GM18511 (cell line): ENCODE measurements at regions not wholly inside any gene's neighbourhood (a gene's known extent, or its start where the extent isn't known, plus 50 kb on each side); places are given as distances from the start of the nearest gene placed in this dataset.
"Not testable (repeated sequence)": the region's sequence is repeated elsewhere in the genome, so short reads cannot be mapped to it uniquely, and the experiment has no call there.

Experiments
- ATAC-seq: cut with Tn5 transposase; IDR thresholded peaks from one replicate; pipeline ENCODE4 v1.9.1; 2021; ENCODE audit warnings: mild to moderate bottlenecking, moderate library complexity; ENCODE audit not compliant: unreplicated experiment

DNA sequence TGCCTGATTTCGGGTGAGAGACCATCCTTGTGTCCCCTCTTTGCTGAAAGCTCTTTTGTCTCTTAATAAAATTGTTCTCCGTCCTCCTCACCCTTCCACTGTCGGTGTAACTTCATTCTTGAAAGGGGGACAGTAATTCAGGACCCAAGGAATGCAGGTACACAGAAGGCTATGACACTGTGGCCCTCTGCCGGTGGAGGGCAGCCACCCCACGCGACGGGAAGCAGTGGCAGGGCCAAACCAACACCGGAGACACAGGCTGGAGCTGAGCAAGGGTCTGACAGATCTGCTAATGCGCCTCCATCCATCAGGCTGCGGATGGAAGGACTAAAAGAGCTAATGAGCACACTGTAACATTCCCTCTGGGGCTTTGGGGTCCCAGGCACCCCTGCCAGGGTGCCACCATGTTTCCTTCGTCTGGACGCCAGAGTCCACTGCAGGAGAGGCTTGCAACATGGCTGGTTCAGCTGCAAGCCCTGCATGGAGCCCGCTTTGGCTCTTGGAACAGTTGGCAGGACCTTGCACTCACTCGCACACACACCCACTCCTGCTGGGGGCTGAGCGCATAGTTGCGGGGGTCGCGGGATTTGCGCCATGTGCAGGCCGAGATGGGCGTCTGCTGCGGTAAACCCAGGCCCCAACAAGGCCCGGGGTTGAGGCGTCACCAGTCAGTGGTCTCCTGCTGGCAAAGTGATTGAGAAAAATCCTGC lies 544.1 kb upstream of the CDH7 start:
- no peak for ATAC-seq

DNA sequence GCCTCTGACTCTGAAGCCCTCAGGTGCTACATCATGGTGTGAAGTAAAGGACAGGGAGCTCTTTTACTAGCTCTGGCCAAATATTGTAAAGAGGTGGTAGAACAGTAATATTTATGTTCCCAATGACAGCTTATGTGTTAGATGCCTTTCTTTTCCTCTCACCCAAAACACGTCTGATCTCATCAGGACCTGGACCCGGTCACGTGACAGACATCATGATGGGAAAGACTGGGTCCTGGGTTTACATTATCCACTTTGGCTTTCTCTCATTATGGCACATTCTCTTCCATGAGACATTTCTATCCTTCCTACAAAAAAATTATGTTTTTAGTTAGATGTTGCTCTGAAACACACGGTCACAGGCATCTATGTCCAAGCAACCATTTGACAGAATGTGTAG lies 548.7 kb upstream of the CDH7 start:
- no peak for ATAC-seq

DNA sequence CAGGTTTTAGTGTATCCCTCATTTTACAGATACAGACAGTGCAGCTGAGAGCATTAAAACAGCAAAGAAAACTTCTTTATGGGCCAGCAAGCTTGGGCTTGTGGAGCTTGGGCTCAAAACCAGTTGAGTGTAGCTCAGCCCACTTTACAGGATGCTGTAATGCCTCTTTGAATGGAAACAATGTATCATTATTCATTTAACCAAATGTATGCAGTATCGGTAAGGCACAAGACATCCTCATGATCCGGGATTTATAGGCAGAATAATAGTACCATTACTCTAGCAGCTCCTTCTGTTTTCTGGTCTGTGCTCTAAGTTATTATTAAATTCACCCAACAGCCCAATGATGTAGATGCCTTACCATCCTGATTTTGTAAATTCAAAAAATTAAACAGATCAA lies 575.1 kb upstream of the CDH7 start:
- ATAC-seq = no peak

DNA sequence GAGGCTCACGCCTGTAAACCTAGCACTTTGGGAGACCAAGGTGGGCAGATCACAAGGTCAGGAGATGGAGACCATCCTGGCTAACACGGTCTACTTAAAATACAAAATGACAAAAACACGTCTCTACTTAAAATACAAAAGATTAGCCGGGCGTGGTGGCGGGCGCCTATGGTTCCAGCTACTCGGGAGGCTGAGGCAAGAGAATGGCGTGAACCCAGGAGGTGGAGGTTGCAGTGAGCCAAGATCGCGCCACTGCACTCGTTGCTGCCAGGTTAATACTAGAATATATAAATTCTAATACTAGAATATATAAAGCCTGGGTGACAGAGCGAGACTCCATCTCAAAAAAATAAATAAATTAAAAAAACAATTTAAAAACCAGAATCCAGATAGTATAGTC lies 588.7 kb upstream of the CDH7 start:
- ATAC-seq = not testable (repeated sequence)

DNA sequence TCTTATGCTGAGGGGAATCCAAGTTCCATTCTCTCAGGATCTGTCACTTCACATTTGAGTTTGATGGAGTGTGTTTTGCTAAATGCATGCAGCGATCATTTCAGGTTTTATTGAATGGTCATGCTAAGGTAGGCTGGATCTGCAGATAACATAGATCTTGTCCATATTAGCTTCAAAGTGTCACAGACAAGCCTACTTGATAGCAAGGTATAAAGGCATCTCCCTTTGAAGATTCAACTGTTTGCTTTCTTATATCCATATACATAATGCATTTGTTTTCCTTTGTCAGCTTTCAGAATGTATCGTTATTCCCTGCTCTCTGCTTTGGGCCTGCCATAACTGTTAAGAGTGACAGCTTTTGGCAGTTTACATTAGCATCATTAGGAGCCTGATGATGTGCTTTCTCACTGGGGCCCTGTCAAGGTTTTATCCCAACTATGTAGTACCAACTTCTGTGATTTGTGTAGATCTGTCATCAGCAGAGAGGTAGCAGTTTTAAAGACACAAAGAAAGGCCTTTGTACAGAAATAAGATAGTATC lies 604.3 kb upstream of the CDH7 start:
- no peak for ATAC-seq

DNA sequence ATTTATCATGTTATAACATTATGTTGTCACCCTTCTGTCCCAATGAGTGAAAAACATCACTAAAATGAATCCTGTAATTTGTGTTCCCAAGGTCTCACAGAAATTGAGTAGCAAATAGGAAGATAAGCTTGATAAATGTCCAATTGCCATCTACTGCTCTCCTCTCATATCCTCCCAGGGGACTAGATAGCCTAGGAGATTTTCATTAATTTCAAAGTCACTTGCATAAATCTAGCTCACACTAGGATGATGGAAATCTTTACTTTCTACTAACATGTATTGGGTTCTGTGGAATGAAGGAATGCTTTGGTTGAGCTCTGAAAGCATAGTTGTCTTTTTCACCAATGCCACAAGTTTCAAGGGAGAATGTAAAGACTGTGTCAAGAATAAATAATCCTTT lies 605.5 kb upstream of the CDH7 start:
- no peak for ATAC-seq

DNA sequence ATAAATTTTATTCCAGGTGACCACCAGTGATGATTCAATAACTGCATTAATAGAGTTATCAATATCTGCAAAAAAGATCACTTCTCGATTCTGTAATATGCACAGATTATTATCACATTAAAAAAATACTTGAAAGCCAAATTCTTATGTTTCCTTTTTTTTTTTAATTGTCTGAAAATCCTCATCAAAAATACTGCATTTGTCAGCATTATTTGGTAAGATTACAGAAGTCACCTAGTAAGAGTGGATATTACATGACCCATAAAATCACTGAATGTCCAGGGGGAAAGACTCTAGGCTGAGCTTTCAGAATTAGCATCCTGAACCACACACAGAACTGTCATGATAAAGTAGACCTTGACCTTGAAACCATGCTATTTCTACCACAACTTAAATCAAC lies 617.2 kb upstream of the CDH7 start:
- no peak for ATAC-seq

DNA sequence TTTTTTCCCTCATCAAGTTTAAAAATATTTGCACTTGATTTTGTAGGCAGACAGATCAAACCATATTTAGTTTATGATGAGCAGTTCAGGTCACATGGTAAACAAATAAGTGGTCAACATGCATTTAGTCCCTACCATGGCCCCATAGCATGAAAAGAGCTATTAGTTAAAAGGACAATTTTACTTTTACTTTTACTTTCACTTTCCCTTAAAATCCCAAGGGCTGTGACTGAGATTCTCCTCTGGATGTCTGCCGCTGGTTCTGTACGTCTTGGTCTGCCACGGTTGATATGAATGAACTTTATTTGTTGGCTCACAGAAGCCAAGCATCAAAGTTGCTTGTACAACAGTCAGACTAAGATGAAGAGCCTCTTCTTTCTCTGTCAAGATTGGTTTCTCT lies 626.2 kb upstream of the CDH7 start:
- no peak for ATAC-seq

DNA sequence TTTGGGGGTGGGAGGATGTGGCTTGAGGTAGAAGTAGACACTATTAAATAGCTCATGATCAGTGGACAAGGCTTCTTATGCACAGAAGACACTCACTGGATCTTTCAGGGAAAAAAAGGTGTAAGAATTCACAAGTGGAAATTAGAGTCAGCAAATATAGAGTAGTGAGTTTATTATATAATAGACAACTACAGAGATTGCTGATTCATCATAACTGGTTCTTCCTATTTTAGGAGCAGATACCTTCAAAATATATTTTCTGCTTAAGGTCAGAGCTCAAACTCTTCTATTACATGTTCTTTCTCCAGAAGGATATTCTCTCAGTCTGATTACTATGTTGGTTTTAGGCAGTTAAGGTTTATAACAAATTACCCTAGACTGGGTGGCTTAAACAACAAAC lies 646.9 kb upstream of the CDH7 start:
- no peak for ATAC-seq

DNA sequence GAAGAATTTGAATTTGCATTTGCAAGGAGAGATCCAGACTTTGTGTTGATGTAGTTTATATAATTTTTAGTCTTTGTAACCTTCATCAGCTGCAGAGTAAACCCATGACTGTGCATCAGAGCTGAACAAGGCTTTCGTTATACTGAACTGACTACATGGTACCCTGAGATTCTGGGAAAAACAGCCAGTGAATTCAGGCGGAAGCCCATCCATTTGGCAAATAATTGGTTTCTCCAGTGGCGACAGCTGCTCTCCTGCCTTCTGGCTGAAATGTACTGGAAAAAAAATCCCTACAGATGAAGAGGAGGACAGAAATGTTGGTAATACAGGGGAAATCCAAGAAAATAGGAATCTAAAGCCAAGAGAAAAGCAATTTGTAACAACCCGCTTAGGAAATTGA lies 657.5 kb upstream of the CDH7 start:
- ATAC-seq = no peak

DNA sequence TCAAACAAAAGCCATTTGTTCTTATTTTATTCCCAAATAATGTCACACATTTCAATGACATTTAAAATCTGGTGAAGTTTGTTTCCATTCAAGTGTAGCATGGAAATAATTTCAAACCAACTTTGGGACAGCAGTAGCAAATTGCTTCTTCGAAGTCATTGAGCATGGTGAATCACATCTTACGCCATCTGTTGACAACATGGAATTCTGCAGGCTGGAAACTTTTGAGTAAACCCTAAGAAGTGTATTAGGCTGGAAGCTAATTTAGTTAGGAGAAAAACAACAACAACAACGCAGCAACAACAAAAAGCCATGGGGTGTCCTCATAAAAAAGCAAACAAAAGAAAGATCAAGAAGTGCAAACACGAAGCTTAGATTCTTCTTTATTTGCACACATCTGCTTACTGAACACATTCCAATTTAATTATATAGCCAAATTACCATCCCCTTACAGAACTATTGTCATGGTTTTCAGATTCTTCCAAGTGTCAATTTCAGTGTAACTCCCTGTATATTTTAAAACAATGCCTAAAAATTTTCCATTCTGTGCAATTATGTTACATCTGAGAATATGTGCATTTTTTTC lies 659.0 kb upstream of the CDH7 start:
- ATAC-seq = peak; percentile 79

DNA sequence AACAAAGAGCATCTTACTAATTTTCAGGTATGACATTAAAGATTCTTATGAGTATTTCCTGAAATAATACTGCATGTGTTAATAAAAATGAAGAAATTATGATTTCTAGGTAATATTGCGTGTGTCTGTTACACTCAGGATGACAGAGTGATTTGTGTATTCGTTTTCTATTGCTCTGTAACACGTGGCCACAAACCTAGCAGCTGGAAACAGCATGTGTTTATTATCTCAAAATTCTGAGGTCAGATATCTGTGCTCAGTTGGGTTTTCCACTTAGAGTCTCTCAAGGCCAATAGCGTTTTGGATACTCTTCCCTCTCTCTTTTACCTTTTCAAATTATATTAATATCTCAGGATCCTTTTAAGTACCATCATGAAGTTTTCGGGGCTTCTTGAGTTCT lies 667.9 kb upstream of the CDH7 start:
- ATAC-seq = no peak

DNA sequence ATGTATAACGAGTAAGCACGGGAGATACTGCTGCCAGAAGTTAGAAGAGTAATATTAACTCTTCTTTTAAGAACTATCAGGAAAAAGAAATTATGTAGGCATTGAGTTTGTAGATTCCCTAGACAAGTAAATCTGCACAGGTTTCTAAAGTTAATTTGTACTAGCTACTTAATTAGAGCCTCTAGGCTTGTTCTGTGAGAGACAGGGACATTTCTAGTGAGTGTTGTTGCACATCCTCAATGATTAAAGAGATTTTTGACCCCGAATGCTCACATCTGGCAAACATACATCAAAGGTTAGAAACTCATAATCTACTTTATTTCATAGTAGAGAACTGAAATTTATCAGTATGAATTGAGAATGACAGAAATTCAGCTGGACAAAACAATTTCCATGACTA lies 669.0 kb upstream of the CDH7 start:
- ATAC-seq = no peak

DNA sequence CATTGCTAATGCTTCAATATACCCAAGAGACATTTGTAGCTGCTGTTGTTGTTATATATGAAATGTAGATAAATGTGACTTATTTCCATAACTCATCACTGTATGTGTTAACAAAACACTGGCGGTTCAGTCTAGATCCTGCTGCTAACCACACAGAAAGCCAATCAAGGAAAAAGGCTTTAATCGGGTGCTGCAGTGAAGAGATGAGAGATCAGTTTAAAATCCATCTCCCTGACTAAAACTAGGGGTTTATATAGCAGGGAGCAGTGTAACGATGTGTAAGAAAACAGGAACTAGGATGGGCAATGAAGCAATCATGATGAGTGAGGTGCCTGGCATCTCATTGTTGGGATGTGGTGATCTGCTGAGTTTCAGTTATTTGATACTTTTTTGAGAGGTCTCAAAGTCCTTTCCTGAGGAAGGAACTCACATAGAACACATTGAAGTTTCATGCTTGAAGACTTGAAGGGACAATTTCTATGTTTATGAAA lies 677.7 kb upstream of the CDH7 start:
- no peak for ATAC-seq

DNA sequence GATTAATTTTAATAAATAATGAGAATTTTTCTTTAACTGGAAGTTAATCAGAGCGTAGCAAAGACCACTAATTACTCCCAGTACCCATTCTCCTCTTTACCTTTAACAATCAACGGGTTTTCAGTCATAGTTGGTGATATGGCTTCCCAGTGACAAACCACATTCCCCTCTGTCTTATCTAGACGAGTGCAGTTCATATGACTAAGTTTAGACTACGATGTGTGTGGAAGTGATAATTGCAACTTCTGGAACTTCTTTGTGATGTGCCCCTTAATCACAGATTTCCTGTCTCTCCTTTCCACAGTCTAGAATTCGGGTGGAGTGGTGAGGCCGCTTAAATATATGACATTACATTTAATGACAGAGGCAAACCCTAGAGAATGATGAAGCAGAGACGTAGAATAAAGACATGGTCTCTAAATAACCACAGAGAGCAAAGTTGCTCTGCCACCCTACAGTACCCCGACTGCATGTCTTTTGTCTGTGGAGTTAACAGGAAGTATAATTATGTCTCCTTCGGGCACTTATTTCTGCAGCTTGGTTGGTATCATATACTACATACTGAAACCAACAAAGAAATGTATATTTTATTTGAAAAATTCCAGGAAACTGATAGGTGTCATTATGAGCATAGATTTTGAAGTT lies 693.3 kb upstream of the CDH7 start:
- ATAC-seq = no peak

DNA sequence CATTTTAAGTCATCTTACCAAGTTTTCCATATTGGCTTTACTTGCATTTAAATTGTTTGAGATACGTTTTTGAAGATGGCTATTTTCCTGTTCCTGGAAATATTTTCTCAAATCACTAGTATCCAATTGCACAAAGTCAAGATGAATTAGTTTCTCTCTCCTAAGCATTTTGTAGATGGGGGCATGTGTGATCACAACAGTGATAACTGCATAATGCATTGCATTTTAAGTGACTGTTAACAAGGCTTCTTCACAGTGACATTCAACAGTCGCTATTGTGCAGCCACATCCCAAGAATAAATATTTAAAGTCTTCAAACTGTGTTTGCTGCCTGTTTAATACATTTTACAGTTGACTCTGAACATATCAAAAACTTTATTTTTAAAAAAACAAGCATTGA lies 694.2 kb upstream of the CDH7 start:
- no peak for ATAC-seq

DNA sequence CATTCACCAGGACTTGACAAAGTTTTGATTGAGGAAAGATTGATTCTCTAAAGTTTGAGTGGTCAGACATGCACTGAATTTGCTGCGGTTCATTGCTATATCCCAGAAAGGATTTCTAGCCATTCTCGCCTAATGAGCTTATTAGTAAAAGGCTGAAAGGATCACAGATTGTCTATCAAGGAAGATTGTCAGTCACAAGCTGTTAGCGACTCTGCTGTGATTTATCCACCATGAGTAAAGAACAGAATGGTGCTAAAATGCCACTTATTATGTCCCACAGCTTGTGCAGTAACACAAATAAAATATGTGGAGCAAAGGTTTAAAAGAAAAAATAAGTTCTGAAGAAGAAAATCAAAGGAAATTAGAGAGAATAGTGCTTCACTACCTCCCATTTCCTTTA lies 701.2 kb upstream of the CDH7 start:
- no peak for ATAC-seq

DNA sequence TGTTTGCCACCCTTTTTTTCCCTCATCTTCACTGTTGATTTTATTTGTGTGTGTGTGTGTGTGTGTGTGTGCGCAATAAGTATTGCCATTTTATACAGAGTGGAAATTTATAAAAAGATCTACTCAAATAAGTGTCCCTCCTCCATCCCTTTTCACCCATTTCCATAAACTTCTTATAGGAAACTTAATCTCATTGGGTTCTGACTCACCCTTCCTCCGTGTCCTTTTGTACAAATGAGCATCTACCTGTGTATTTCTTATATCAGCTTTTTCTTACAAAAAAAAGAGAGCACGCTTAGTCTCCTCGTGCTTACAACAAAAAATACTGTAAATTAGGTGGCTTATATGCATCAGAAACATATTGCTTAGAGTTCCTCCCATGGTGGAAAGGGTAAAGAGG lies 711.2 kb upstream of the CDH7 start:
- ATAC-seq = no peak

DNA sequence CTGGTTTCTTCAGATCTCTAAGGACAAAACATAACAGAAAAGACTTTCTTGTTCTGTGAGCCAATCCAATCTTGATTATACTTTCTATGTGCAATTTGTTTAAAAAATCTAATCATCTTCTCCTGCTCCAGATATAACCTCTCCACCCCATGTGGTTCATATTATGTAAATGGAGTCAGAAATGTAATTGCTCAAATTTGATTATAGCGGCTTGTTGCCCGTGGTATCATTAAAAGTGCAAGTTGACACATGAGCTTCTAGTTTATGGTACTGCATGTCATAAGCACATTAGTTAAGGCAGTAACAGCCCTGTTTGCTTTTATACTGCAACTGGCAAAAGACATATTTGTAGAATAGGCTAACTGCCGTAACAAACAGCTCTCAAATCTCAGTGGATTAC lies 715.1 kb upstream of the CDH7 start:
- ATAC-seq = no peak

DNA sequence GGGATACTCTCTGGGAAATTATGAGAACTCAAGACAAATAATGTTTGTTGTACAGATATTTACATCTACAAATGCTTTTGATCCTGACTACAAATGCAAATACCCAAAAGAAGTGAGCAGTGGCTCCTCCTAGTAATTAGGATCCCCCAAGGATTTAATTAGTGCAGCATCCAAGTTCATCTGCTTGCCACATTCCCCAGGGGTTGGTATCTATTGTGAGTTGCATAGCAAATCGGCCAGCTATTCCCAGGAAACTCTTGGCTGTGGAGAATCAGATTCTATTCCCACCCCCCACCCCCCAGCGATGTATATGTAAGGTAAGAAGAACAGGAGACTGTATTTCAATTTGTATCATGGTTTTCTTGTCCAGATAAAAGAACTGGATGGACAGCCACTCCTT lies 725.1 kb upstream of the CDH7 start:
- ATAC-seq = no peak

DNA sequence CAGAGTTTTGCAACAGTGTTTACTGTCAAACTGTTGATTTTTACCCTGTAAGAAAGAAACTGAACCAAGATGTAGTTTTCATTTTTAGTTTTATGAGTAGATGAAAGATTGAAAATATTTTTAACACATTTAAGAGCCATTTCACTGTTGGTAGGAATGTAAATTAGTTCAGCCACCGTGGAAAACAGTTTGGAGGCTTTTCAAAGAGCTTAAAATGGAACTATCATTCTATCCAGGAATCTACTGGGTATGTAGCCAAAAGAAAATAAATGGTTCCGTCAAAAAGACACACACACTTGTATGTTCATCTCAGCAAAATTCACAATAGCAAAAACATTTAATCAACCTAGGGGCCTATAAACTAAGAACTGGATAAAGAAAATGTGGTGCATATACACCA lies 729.8 kb upstream of the CDH7 start:
- ATAC-seq = no peak

DNA sequence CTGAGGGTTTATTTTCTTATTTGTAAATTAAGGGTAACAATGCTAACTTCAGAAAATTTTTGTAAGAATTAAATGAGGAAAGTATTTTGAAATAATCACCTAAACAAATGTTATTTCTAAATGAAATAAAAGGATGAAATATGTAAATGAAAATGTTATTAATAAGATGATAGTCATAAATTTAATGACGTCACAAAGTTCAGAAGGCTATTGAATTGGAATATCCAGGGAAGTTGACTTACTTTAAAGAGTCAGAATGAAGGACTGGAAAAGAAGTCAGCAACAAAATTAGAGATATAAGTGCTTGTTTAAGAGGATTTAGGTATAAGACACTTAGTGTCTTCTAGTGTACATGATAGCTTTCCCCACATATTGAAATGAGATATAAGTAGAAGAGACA lies 732.6 kb upstream of the CDH7 start:
- no peak for ATAC-seq
